ENCODE measurements at regions not wholly inside any gene's neighbourhood (a gene's known extent, or its start where the extent isn't known, plus 50 kb on each side); places are given as distances from the start of the nearest gene placed in this dataset.

DNA sequence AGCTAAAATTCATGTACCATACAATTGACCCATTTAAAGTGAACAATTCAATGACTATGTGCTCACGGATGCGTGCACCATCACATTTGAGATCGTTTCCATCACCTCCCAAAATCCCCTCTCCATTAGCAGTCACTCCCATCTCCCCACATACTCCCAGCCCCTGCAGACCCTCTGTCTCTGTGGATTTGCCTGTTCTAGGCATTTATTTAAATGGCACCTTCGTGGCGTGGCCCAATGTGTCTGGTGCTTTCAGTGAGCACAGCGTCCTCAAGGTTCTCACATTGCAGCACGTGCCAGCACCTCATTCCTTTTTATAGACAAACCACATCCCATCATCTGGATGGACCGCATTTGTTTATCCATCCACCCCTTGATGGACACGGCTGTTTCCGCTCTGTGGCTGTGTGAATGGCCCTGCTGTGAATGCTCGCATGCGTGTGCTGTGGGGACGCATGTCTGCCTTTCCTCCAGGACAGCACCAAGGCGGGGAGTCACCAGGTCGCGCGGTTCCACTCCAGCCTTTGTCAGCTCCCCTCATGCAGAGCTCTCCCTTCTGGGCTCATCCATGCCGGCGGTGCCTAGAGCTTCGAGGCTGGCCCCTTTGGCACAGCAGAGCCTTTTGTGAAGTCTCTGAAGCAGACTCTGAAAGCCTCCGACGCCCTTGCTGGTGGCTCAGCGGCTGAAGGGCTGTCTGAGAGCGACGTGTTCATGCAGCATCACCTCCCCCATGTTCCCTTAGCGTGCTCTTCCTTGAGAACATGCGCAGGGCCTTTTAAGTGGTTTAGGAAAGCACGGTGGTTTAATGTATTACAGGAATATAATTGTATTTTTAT is 184.4 kb downstream of the KIF26A start:
- no peak for DNase-seq

DNA sequence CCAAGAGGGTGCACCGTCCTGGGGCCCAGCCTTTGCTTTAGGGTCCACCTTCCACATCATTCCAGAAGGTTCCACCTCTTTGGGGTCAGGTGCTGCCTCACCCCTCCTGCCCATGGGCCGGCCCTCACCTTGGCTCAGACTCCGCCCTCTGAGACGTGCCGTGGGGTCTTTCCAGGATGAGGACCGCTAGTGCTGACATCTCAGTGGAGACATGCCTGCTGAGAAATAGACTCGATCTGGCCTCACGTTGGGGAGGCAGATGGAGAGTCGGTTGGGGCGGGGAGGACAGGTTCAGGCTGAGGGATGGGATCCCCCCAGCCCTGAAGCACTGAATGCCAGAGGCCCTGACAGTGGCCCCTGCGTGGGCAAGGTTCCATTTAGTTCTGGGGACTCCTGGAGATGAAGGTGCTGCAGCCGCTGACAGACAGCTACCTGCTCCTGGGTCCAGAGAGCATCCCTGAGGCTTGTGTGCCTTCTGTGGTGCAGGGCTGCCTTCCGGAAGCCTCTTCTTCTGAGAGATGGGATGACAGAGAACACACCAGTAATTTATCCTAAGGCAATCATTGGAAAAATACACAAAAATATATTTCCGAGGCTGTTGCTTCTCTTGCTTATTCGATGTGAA is 185.3 kb downstream of the KIF26A start:
- no peak for DNase-seq

DNA sequence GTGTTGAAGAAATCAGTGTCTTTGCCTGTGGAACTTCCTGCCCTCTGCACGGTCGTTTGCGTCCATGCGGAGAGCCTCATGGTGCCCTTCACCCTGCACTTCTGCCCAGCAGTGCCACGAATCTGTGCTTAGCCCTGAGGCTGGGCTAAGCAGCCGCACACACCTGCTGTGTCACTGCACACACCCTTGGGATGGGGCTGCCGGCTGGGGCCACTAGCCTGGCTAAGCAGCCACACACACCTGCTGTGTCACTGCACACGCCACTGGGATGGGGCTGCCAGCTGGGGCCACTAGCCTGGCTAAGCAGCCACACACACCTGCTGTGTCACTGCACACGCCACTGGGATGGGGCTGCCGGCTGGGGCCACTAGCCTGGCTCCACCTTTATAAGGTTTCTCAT is 188.5 kb downstream of the KIF26A start:
- DNase-seq: no peak

DNA sequence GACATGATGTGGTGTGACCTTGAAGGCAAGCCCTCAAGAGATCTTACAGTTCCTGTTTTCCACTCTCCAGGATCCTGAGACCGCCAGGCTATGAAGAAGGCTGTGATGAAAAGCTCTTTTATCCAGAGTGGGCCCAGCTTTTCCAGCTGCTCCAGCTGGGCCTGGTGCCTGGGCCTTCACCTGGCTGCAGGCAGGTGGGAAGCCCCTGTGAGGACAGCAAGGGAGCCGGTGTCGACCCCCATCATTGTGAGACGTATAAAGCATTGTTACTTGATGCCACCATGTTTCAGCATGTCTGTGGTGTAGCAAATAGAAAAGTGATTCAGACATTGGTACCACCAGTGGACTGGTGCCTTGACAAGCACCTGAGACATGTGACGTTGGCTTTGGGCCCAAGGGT is 190.2 kb downstream of the KIF26A start:
- no peak for DNase-seq

DNA sequence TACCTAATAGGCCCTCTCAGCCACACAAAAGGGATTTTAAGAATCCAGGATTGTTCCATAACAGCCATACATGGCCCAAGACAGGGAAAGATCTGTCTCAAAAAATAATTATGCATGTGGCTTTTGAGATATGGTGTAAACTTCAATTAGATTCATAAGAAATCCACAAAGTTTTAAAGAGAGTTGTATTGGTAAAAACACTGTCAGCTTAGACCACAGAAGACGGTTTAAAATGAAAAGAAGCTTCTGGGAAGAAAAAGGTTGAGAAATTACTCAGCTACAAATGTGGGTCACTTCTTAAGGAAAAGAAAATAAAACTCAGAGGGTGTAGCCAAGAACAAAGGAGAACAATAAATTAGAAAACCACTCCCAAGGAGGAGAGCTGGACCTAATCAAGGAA is 191.4 kb downstream of the KIF26A start:
- no peak for DNase-seq

DNA sequence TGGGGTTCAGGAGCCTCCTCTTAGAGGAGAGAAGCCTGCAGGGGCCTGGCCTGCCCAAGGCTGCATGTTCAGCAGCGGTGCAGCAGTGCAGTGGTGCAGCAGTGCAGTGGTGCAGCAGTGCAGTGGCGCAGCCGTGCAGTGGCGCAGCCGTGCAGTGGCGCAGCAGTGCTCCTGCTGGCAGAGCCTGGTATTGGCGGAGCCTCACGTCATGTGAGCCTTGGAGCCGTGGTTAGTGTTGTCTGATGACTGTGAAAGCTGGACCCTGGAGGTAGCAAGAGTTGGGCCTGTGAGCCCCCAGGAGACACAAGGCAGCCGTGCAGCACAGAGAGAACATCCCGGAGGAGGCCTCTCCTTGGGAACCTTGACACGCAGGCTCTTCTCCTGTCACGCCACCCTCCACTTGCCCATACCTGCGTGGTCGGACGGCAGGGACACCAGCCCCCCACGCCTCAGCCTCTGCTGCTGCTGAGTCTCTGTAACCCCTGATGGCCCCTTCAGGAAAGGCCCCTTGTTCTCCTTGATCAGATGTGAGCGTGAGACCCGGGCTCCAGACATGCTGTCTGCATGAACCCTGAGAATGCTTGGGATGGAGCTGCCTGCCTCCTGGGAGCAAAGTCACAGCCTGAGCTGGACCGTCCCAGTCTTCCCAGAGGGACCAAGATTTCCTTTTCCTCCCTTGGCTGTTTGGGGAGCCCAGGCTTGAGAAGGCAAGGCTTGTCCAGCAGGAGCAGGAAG is 193.7 kb downstream of the KIF26A start:
- no peak for DNase-seq

DNA sequence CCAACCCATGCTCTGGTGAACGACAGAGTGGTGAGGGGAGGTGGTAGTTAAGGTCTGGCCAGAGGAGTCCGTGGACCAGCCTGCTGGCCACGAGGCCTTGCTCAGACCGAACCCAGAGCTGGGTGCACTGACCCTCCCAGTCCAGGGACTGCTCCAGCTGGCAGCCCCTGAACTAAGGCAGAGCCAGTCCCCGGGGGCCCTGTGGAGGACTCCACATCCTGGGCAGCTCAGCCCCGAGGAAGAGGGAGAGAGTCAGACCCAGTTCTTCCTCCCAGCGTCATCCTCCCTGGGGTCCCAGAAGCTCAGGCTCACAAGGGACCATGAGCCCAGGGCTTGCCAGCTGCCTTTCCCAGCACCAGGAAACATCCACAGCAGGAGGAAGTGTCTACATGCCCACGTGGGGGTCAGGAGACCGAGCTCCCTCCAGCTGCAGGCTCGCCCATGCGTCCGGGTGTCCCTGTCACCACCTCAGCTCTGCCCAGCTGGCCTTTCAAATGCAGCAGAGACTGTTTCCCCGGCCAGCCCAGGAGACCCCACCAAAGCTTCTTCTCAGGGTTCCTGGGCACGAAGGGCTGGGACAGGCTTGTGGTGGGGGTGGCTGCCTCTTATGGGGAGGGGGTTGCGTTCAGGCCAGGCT is 194.4 kb downstream of the KIF26A start:
- DNase-seq: no peak

DNA sequence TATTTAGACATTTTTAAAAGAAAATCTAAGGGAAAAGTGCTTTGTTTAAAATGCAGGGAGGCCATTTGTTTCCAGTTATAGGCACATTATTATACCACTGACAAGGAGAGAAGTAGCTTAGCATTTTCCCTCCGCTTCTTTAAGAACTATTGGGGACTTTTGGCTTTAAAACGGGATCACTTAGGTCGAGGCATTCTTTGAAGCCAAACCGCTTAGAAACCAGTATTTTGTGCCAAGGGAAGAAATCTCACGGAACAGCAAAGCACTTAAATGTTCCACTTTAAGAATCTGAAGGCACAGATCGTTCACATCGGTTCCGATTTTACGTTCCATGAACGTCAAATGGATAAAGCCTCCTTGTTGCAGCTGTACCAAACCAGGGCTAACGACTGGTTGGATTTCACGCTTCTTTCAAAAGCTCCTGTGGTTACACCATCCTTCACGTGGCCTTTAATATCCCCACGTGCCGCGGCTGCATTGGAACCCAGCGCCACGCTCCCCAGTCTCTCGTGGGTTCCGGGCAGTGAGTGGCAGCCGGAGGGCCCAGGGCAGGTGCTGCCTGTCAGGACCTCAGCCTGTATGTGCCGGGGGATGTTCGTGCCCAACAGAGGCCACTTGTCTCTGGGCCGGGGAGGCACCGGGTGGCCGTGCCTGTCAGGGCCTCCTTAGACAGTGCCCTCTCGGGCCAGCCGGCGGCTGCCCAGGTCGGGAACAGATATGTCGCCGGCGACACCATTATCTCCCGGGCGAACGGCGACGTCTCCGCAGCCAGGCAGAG is 195.4 kb downstream of the KIF26A start:
- DNase-seq: no peak

DNA sequence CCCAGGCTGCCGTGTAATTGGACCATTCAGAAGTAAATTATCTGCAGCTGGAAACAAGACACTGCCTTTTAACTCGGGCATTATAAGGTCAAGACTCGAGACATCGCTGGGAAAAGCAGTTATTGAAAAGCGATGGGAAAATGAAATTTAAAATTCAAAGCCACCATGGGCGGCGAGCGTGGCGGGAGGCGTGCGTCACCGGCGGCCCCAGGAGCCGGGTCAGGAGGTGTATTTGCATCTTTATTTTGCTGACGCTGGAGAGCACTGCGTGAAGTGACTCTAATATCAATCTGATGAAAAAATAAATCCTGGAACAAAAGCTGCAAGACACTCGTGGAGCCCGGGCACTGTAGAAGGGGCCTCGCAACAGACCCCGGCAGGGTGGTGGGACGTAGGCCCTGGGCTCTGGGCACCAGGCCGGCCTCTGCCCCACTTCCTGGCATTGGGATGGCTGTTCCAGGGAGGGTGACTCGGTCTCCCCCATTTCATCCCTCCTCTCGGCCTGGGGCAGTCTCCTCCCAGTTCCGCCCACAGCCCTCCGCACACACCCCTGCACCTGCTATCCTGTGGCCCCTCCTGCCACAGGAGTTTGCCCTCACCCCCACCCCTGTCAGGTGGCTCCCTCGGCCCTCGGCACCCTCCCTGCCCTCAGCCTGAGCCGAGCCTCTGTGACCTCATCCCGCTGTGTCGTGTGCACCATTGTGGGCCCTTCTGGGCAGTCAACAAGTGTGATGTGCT is 196.2 kb downstream of the KIF26A start:
- DNase-seq: no peak

DNA sequence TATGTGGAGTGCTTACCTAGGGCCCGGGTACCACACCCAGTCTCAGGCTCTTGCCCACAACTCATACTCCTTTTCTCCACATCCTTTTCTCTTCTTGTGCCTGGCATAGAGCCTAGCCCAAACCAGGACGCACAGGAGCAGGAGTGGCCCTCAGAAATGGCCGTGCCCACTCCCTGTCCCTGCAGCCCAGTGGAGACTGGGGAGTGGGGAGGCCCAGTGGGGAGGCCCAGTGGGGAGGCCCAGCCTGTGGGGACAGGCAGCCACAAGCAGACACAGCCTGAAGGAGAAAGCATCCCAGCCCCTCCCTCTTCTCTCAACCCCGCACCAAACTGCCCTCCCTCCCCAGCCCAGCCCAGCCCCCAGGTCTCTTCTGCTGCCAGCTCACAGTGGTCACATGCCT is 196.8 kb downstream of the KIF26A start:
- DNase-seq: no peak

DNA sequence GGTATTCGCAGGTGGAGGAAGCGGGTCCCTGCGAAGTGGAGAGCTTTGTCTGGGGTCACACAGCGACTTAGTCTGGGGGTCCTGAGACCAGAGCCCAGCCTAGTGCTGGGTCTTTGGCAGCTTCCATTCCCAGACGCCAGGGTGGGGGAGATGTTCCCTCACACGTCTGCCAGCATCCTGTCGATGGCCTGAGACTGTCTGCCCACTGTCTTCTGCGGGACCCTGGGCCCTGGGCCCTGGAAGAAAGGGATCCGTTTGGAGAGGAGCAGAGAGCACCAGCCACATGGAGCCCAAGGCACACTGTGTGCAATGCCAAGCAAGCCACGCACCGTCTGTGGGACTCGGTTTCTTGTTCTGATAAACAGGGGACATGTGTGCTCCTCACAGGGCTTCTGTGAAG is 197.2 kb downstream of the KIF26A start:
- DNase-seq: no peak

DNA sequence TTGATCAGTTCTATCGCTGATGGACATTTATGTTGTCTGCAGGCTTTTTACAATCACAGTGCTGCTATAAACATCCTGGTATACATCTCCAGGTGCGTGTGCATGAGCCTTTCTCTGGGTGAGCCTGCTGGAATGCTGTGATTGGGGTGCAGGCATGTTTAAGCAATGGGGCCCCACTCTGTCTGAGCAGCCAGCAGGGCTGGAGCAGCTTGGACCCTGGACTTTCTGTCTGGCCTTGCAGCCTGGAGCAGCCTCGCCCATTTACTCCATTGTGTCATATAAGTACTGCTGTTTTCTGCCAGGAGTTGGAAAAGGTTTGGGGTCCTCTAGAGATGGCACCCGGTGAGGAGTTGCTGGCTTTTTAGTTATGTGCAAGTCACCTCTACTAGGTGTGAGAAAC is 199.0 kb downstream of the KIF26A start:
- no peak for DNase-seq

DNA sequence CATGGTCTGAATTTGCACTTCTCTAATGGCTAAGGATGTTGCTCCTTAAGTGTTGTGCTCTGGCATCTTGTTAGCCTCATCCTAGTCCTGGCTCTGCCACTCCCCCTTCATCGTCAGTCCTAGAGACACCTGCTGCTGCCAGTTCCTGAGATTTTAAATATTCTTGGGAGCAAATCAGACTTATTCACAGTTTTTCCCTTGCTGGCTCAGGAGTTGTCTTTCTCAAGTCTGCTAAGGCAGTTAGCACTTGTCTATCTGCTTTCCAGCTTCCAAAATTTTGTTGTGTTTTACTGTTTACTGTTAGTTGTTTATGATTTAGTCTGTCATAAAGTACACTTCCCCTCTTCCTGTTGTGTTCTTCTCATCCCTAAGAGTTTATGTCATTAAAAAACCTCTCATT is 201.0 kb downstream of the KIF26A start:
- DNase-seq: no peak

DNA sequence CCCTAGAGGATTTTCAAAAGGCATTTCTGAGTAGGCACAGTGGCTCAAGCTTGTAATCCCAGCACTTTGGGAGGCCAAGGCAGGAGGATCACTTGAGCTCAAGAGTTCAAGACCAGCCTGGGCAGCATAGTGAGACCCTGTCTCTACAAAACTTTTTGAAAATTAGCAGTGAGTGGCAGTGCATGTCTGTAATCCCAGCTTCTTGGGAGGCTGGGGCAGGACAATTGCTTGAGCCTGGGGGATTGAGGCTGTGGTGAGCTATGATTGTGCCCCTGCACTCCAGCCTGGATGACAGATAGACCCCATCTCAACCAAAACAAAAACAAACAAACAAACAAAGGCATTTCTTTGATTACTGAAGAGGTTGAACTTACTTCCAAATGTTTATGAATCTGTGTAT is 201.4 kb downstream of the KIF26A start:
- no peak for DNase-seq

DNA sequence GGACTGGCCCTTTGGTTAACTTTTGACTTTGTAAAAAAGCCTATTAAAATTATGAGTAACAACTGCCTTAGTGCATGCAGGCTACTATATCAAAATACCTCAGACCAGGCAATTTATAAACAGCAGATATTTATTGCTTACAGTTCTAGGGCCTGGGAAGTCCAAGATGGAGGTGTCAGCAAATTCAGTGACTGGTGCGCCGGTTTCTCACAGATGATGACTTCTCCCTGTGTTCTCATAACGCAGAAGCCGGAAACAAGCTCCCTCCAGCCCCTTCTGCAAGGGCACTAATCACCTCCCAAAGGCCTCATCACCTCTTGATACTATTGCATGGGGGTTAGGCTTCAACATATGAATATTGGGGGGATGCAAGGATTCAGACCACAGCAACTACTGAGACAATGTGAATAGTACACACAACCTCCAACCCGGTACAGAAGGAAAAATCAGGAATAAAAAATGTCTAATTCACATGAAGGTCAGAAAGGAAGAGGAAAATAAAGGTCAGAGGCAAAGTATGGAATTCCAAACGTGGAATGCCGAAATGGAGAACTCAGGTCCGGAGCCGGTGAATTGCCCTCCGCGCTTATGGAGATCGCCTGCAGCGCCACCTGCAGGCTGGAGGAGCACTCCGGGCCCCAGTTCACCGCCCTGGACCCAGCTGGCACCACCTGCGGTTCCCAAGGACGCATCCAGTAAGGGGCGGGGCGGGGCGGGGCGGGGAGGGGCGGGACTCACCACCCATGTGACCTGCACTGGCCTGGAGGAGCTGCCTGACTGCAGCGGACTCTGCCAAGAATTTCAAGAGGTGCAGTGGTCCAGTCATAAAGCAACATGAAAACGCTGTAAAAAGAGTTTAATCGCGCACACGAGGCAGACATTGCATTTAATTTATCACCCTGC is 203.4 kb downstream of the KIF26A start:
- DNase-seq: peak; percentile 54

DNA sequence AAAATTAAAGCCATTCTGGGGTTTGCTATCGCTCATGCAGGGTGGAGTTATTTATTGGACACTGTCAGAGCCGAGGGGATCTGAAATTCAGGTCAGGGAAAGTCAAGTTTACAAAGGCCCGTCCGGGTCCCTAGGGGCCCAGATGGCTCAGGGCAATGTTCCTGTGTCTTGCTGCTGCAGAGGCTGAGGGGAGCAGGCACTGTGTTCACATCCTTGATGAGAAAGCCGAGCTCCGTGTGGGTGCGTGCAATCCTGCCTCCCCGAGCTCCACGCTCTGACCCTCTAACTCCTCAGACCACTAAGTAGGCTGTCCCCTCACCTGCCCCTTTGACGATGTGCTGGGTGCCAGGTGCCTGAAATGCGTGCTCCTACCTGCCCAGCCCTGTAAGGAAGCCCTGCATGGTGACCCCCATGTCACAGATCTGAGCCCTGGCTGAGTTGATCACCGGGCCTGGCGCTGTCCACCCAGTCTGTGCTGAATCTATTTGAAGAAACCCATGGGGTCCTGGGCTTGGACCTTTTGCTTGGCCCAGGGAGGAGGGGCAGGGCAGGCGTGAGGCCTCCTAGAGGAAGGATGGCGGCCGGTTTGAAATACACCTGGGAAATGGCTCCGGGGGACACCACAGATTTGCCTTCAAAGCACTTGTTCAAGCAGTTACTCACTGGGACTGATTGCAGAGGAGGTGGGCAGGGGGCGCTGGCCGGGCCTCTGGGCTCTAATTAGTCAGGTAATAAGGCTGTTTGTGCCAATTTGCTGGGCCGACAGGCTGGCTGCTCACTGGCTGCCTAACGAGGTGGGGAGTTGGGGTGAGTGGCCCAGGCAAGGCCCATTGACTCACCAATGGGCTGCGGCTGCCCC is 204.3 kb downstream of the KIF26A start:
- DNase-seq: no peak

DNA sequence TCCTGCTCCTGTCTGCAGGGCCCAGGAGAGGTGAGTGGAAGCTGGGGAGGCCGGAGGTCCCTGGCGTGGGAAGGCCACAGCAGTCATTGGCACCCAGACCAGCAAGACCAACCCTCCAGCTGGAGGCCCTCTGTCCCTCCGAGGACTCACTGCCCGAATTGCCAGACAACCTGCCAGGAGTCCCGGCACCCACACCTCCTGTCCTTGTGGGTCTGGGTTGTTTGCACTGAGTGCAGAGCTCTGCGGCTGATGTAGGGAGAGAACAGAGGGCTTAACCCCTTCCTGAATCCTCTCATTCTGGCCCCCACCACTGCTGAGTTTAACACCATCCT is 204.9 kb downstream of the KIF26A start:
- DNase-seq: no peak

DNA sequence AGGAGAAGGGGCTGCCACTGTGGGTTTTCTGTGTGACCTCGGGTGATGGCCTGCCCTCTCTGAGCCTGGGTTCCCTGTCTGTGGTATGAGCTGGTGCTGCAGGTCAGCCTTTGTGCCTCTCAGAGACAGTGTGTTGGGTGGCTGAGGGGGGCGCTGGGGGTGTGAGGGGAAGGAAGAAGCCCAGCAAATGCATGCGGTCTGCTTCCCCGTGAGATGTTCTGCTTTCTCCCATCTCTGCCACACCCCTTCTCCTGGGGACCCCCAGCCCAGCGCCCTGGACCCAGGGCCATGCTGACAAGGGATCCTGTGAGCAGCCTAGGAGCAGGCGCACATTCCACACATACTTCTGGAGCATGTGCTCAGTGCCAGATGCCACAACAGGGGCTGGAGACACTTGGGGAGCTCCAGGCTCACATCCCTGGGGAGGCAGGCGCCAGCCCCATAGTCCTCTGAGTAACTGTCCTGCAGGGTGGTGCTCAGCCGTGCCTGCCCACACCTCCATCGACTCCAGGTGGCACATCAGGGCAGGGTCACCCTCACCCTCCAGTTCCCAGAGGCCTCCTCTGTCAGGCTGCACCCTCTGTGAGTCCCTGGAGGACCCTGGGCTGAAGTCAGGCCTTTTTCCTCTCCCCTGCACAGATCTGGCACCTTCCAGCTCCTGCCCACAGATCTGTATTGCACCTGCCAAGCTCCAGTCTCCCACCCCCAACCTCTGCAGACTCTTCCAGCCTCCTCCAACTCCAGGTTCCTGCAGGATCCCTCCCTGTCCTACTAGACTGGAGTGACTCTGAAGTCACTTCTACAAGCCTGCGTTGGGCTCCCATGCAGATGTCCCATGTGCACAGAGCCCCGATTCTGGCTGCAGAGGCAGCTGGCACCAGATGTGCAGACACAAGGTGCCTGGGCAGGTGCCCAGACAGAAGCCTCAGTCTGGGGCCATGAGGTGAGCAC is 205.6 kb downstream of the KIF26A start:
- DNase-seq: no peak
